ENCODE measurements at regions not wholly inside any gene's neighbourhood (a gene's known extent, or its start where the extent isn't known, plus 50 kb on each side); places are given as distances from the start of the nearest gene placed in this dataset.

DNA sequence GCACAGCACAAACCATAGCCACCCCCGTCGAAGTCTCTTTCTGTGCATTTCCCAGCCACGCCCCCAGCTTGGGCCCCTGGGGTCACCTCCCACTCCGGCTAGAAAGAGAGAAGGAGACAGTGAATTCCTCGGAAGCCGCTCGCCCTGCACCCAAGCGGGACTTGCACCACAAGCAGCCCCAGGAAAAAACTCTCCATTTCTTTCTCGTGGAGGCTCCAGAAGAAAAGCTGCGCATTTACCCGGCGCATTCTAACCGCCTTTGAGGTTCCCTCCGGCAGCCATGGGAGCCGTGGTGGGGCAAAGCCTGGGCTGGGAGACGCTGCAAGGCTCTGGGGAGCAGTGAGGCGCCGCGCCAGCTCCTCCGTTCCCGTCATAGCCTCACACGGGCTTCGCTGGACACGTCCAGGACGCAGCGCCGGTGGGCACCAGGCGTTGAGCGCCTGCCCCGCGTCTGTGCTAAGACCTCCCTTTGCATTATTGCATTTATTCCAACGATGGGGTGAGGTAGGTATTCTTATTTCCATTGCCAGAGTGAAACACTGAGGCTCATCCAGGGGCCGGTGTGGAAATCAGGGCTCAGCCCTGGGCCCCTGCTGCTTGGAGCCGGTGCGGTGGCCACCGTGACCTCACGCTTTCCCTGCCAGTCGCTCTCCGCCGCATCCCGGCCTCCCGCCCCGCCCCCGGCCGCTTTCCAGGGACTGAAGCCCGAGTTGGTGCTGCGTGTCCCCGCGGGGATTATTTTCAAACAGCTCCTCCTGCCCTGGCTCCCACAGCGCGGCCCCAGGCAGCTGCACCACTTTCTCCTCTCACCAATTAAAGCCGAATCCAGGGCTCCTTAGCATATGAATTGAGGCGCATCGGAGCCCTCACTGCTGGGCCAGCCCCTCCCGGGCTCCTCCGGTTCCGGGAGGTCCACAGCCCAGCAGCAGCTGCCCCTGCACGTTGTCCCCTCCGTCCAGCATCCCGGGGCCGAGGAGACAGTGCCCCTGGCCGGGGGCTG lies 148.3 kb upstream of the AFDN start:
- H3K27ac ChIP-seq (ENCODE audit: low read depth in 1 of 2, low read length in 1 of 2): no peak overlapping the region
- no peak for DNase-seq (ENCODE audit: low read depth in 6 of 9, low spot score in 9 of 9)
- 8% methylated on average over 62 of the region's 62 CpGs for WGBS
- peaks cover 25 to 68% of the 10 kb centered on the region in 2 donors for H3K27me3 ChIP-seq (ENCODE audit: control insufficient read depth in 2 of 2, insufficient read depth in 1 of 2, low read length in 1 of 2)
- no peaks in the 10 kb centered on the region for H3K4me1 ChIP-seq (ENCODE audit: control insufficient read depth in 2 of 2, insufficient read depth in 2 of 2, low read length in 2 of 2)
- H3K9me3 ChIP-seq (ENCODE audit: control insufficient read depth in 2 of 2, insufficient read depth in 1 of 2, low read length in 1 of 2): no peaks in the 10 kb centered on the region
- no peaks in the 10 kb centered on the region for H3K36me3 ChIP-seq (ENCODE audit: control insufficient read depth in 2 of 2, insufficient read depth in 2 of 2, low read length in 1 of 2)
- H3K4me3 ChIP-seq (ENCODE audit: low read length in 2 of 2): no peak overlapping the region

DNA sequence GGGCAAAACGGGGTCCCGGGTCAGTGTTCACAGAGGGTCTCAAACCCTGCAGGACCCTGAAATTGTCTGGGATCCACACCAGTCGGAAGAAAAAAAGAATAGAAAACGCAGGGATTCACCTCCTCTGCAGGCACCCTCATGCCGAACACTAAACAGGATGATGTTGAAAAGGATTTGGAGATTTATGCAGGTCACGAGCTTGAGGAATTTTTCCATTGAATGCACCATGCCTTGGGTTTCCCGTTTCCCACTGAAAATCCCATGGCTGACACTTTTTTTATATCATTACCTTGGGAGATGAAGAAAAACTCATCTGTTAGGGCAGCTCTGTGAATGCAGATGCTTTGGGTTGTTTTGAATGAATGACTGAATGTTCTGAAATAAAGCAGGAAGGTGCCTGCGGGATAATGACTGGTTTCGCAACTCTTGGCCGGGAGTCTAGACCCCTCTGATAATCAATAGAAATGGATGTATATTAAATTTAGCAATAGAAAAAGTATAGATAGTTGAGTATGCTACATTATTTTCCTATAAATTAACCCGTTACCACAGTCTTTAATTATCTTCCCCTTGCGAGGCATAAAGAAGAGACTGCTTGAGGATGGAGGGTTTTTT lies 147.5 kb upstream of the AFDN start:
- no peak overlapping the region for H3K27ac ChIP-seq (ENCODE audit: low read depth in 1 of 2, low read length in 1 of 2)
- no peaks in the 10 kb centered on the region for H3K4me1 ChIP-seq (ENCODE audit: control insufficient read depth in 2 of 2, insufficient read depth in 2 of 2, low read length in 2 of 2)
- H3K4me3 ChIP-seq (ENCODE audit: low read length in 2 of 2): no peak overlapping the region
- H3K36me3 ChIP-seq (ENCODE audit: control insufficient read depth in 2 of 2, insufficient read depth in 2 of 2, low read length in 1 of 2): no peaks in the 10 kb centered on the region
- WGBS: 61% methylated on average over 12 of the region's 12 CpGs
- DNase-seq (ENCODE audit: low read depth in 6 of 9, low spot score in 9 of 9): no peak
- peaks cover 25 to 68% of the 10 kb centered on the region in 2 donors for H3K27me3 ChIP-seq (ENCODE audit: control insufficient read depth in 2 of 2, insufficient read depth in 1 of 2, low read length in 1 of 2)
- no peaks in the 10 kb centered on the region for H3K9me3 ChIP-seq (ENCODE audit: control insufficient read depth in 2 of 2, insufficient read depth in 1 of 2, low read length in 1 of 2)

DNA sequence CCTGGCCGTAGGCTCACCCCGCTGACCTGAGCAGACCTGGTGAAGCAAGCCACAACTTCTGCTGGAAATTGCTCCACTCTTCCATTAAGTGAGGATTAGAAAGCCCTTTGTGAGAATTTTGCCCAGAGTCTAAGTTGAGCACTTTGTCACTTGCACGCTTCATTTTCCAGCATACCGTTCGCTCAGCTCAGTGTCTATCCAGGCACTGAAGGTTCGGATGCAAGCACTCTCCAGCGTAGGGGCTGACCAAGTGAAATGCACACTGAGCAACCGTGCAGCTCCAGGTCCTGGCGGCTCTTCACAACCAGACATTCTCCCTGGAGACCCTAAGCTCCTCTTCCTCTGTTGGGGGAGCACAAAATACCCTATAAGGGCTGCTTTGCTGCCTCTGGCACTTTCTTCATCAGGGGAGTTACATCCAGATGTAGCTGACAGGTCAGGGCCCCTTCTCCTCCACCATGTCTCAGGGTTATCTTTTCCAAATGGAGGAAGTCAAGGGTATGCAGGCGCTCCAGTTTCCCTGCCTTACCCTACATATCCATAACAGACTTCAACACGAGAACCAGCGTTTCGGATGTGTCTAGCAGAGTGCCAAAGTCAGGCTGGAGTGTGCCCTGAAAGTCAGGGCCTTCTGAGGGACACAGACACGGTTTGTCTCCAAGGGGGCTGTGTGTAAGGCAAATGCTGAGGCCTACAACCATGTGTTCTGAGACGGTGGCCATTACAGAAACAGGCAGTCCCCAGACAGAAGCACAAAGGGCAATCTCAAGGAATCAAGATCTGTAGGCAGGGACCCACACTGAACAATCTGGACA lies 146.7 kb upstream of the AFDN start:
- peaks cover 25 to 70% of the 10 kb centered on the region in 2 donors for H3K27me3 ChIP-seq (ENCODE audit: control insufficient read depth in 2 of 2, insufficient read depth in 1 of 2, low read length in 1 of 2)
- DNase-seq (ENCODE audit: low read depth in 6 of 9, low spot score in 9 of 9): no peak
- no peak overlapping the region for H3K27ac ChIP-seq (ENCODE audit: low read depth in 1 of 2, low read length in 1 of 2)
- H3K36me3 ChIP-seq (ENCODE audit: control insufficient read depth in 2 of 2, insufficient read depth in 2 of 2, low read length in 1 of 2): no peaks in the 10 kb centered on the region
- H3K4me3 ChIP-seq (ENCODE audit: low read length in 2 of 2): no peak overlapping the region
- H3K4me1 ChIP-seq (ENCODE audit: control insufficient read depth in 2 of 2, insufficient read depth in 2 of 2, low read length in 2 of 2): no peaks in the 10 kb centered on the region
- H3K9me3 ChIP-seq (ENCODE audit: control insufficient read depth in 2 of 2, insufficient read depth in 1 of 2, low read length in 1 of 2): no peaks in the 10 kb centered on the region
- WGBS: 90% methylated on average over 15 of the region's 15 CpGs

DNA sequence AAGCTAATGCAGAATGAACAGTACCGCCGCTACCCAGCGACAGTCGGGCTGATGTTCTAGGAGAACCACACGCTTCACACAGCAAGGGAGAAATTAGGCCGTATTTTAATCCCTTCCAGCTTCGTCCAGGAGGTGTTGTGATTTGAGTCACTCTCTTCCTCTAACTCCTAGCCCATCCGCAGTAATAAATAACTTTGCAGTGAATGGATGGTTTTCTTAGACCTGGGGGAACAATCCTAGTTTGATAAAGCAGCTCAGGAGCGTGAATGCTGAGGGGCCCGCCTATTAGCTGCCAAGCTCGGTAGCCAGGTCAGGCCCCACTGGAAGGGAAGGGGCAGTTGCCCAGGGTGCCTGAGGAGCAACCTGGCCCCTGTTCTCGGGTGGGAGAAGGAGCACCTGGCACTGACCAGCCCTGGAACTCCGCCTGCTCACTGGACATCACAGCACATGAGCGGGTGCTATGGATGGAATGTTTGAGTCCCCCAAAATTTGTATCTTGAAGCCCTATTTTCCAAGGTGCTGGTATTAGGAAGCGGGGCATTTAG lies 146.0 kb upstream of the AFDN start:
- Histone ChIP-seq H3K4me1 (ENCODE audit: control insufficient read depth in 2 of 2, insufficient read depth in 2 of 2, low read length in 2 of 2) (no peaks in the 10 kb centered on the region), H3K9me3 (ENCODE audit: control insufficient read depth in 2 of 2, insufficient read depth in 1 of 2, low read length in 1 of 2) (no peaks in the 10 kb centered on the region), H3K27ac (ENCODE audit: low read depth in 1 of 2, low read length in 1 of 2) (no peak overlapping the region), H3K4me3 (ENCODE audit: low read length in 2 of 2) (no peak overlapping the region), H3K27me3 (ENCODE audit: control insufficient read depth in 2 of 2, insufficient read depth in 1 of 2, low read length in 1 of 2) (peaks cover 25 to 71% of the 10 kb centered on the region in 2 donors), H3K36me3 (ENCODE audit: control insufficient read depth in 2 of 2, insufficient read depth in 2 of 2, low read length in 1 of 2) (no peaks in the 10 kb centered on the region)
- 96% methylated on average over 15 of the region's 15 CpGs for WGBS
- no peak for DNase-seq (ENCODE audit: low read depth in 6 of 9, low spot score in 9 of 9)

DNA sequence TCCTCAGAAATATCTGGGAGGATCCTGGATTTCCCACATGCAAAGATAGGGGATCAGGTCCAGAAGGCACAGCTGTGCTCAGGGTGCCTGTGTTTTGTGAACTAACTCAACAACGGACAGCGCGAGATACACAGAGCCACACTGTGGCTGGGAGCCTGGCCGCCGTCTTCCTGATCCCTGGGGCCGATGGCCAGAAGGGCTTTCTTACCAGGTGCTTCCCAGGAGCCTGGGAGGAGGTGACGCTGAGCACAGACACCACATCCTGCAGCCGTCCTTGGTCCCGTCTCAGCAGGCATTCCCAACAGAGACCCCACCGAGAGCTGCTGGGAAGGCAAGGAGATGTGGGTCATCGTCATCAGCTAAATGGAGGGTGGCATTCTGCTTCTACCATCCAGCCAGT lies 144.6 kb upstream of the AFDN start:
- Histone ChIP-seq H3K4me3 (ENCODE audit: low read length in 2 of 2) (no peak overlapping the region), H3K27ac (ENCODE audit: low read depth in 1 of 2, low read length in 1 of 2) (no peak overlapping the region), H3K36me3 (ENCODE audit: control insufficient read depth in 2 of 2, insufficient read depth in 2 of 2, low read length in 1 of 2) (no peaks in the 10 kb centered on the region), H3K4me1 (ENCODE audit: control insufficient read depth in 2 of 2, insufficient read depth in 2 of 2, low read length in 2 of 2) (no peaks in the 10 kb centered on the region), H3K9me3 (ENCODE audit: control insufficient read depth in 2 of 2, insufficient read depth in 1 of 2, low read length in 1 of 2) (no peaks in the 10 kb centered on the region), H3K27me3 (ENCODE audit: control insufficient read depth in 2 of 2, insufficient read depth in 1 of 2, low read length in 1 of 2) (peaks cover 25 to 57% of the 10 kb centered on the region in 2 donors)
- WGBS: 94% methylated on average over 11 of the region's 11 CpGs
- DNase-seq (ENCODE audit: low read depth in 6 of 9, low spot score in 9 of 9): no peak

DNA sequence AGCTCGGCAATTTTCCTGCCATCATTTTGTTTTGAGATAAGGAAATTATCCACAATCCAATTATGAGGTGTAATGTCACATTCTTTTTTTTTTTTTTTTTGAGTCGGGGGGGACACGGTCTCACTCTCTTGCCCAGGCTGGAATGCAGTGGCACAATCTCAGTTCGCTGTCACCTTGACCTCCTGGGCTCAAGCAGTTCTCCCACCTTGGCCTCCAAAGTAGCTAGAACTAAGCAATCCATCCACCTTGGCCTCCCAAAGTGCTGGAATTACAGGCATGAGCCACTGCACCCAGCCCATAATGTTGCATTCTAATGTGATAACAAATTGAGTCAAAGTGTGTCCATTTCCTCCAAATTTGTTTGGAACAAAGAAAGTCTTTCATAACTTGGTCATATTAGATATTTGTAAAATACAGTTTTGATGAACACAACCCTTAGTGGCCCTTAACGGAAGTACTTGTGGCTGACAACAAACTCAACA lies 144.1 kb upstream of the AFDN start:
- Histone ChIP-seq H3K27me3 (ENCODE audit: control insufficient read depth in 2 of 2, insufficient read depth in 1 of 2, low read length in 1 of 2) (peaks cover 22 to 54% of the 10 kb centered on the region in 2 donors), H3K4me3 (ENCODE audit: low read length in 2 of 2) (no peak overlapping the region), H3K4me1 (ENCODE audit: control insufficient read depth in 2 of 2, insufficient read depth in 2 of 2, low read length in 2 of 2) (no peaks in the 10 kb centered on the region), H3K9me3 (ENCODE audit: control insufficient read depth in 2 of 2, insufficient read depth in 1 of 2, low read length in 1 of 2) (no peaks in the 10 kb centered on the region), H3K27ac (ENCODE audit: low read depth in 1 of 2, low read length in 1 of 2) (no peak overlapping the region), H3K36me3 (ENCODE audit: control insufficient read depth in 2 of 2, insufficient read depth in 2 of 2, low read length in 1 of 2) (no peaks in the 10 kb centered on the region)
- DNase-seq (ENCODE audit: low read depth in 6 of 9, low spot score in 9 of 9): no peak
- WGBS: 93% methylated on average over 5 of the region's 5 CpGs

DNA sequence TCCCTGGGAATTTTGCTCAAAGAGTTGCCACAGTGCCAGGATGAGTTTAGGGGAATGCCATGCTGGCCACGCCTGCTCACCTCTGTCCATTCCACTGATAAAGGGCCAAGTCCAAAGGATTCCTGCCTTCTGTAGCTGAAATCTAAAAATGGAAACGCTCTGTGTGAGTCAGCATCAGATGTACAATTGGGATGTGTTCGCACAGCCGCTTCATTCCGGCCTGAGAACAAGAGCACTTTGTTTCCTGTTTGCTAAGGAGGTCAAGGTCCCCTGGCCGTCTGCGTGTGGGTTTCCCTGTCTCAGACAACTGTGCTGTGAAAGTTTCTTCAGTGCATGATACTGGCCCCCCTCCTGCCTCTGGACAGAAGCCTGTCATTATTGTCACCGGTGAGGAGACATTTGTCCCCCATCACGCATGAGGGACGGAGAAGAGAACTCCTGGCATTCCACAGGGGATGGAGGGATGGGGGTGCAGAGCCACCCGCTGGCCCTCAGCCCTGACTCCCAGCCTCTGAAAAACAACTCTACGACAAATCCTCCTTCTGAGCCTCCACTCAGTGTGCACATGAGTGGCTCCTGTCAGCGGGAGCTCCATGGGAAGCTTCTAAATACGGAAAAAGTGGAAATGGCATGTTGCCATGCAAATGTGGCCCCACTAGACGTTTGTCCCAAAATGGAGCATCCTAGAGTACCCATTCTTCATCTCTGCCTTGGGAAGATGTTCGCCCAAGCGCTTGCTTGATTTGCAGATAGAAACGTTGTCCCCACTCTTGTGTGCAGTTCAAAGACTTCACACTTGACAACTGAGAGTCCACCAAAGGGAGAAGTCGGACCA lies 143.5 kb upstream of the AFDN start:
- H3K4me3 ChIP-seq (ENCODE audit: low read length in 2 of 2): no peak overlapping the region
- no peak overlapping the region for H3K27ac ChIP-seq (ENCODE audit: low read depth in 1 of 2, low read length in 1 of 2)
- DNase-seq (ENCODE audit: low read depth in 6 of 9, low spot score in 9 of 9): no peak
- H3K27me3 ChIP-seq (ENCODE audit: control insufficient read depth in 2 of 2, insufficient read depth in 1 of 2, low read length in 1 of 2): peaks cover 16 to 51% of the 10 kb centered on the region in 2 donors
- 88% methylated on average over 19 of the region's 19 CpGs for WGBS
- no peaks in the 10 kb centered on the region for H3K36me3 ChIP-seq (ENCODE audit: control insufficient read depth in 2 of 2, insufficient read depth in 2 of 2, low read length in 1 of 2)
- no peaks in the 10 kb centered on the region for H3K9me3 ChIP-seq (ENCODE audit: control insufficient read depth in 2 of 2, insufficient read depth in 1 of 2, low read length in 1 of 2)
- H3K4me1 ChIP-seq (ENCODE audit: control insufficient read depth in 2 of 2, insufficient read depth in 2 of 2, low read length in 2 of 2): no peaks in the 10 kb centered on the region
